Esophagus muscularis mucosa (tissue), 4 donors: ENCODE measurements at regions not wholly inside any gene's neighbourhood (a gene's known extent, or its start where the extent isn't known, plus 50 kb on each side); places are given as distances from the start of the nearest gene placed in this dataset.

Source experiments
- DNase-seq: peaks from one replicate; pipeline ENCODE4 v3.0.0-alpha.2; 2017; ENCODE audit errors: extremely low spot score
- H3K27ac ChIP-seq, 4 donors: fragments of 200-600 bp; sonication (generic); replicated peaks in 1 of 4; 1 replicate in 3 of 4; 2 replicates in 1 of 4; pipeline ENCODE4 v1.5.1; 2016 to 2019; ENCODE audit warnings: mild to moderate bottlenecking in 1 of 4
- H3K27me3 ChIP-seq, 4 donors: fragments of 200-600 bp; sonication (generic); one replicate each; pipeline versions ENCODE4 v1.5.1 to v1.6.0; 2016 to 2019
- H3K36me3 ChIP-seq, 4 donors: fragments of 200-600 bp; sonication (generic); one replicate each; pipeline ENCODE4 v1.5.1; 2016 to 2019
- H3K4me1 ChIP-seq, 4 donors: fragments of 200-600 bp; sonication (generic); one replicate each; pipeline ENCODE4 v1.5.1; 2016 to 2019
- H3K4me3 ChIP-seq, 4 donors: fragments of 200-600 bp; sonication (generic); 1 replicate in 2 of 4; 2 replicates in 2 of 4; pipeline ENCODE4 v1.5.1; 2016 to 2019; ENCODE audit warnings: mild to moderate bottlenecking in 4 of 4, moderate library complexity in 1 of 4
- H3K9me3 ChIP-seq, 4 donors: fragments of 200-600 bp; sonication (generic); 1 replicate in 3 of 4; 2 replicates in 1 of 4; pipeline ENCODE4 v1.5.1; 2016 to 2019
- CTCF ChIP-seq, 3 experiments: fragments of 200-600 bp in 2 of 3; fragments of 450-650 bp in 1 of 3; sonication (generic) in 2 of 3; IDR thresholded peaks; one replicate each; pipeline ENCODE4 v1.5.1; 2017 to 2019; ENCODE audit warnings: antibody characterized with exemption in 3 of 3, mild to moderate bottlenecking in 2 of 3, moderate library complexity in 1 of 3
- EP300 ChIP-seq: sonication (generic); formaldehyde crosslinking; IDR thresholded peaks from one replicate; pipeline ENCODE4 v1.6.1; 2017; ENCODE audit warnings: antibody characterized with exemption
- POLR2A ChIP-seq: fragments of 450-650 bp; IDR thresholded peaks from one replicate; pipeline ENCODE4 v1.6.1; 2017; ENCODE audit warnings: antibody characterized with exemption, moderate library complexity, mild to moderate bottlenecking, low read depth
- POLR2AphosphoS5 ChIP-seq, 2 donors: sonication (generic); formaldehyde crosslinking; IDR thresholded peaks; one replicate each; pipeline ENCODE4 v1.6.1; 2017; ENCODE audit warnings: antibody characterized with exemption in 2 of 2
- WGBS: methylation state at CpG from one replicate; pipeline ENCODE4 v1.1.5; 2018; 5-methylcytosine and 5-hydroxymethylcytosine counted together
- intact Hi-C: fragments of 100-400 bp; cut with DNase I; formaldehyde crosslinking; loops from one replicate; pipeline ENCODE4 v1.15.1; 2023

- intact Hi-C loops: no loop called here
- Histone ChIP-seq H3K4me1 (peaks cover 0 to 5% (median 0%) of the 10 kb centered on the region in 4 donors), H3K27ac (no peak overlapping the region), H3K9me3 (no peaks in the 10 kb centered on the region), H3K4me3 (no peak overlapping the region), H3K27me3 (no peaks in the 10 kb centered on the region), H3K36me3 (no peaks in the 10 kb centered on the region)
- 43% methylated on average over 3 of the region's 3 CpGs for WGBS
- no peak for DNase-seq
- TF ChIP-seq CTCF (IDR thresholded peaks at IDR 0.05): no peak
- no peak for TF ChIP-seq POLR2AphosphoS5 (IDR thresholded peaks at IDR 0.05)
- no peak for TF ChIP-seq EP300
- no peak for TF ChIP-seq POLR2A
Measured at GRCh38 chr2:83584672-83585071, 874.4 kb downstream of the SUCLG1 start.

GRCh38 chr2:83582589-83582988 lies 876.5 kb downstream of the SUCLG1 start:
- Histone ChIP-seq H3K27ac (no peak overlapping the region), H3K27me3 (no peaks in the 10 kb centered on the region), H3K36me3 (no peaks in the 10 kb centered on the region), H3K9me3 (no peaks in the 10 kb centered on the region), H3K4me3 (no peak overlapping the region), H3K4me1 (peaks cover 0 to 5% (median 0%) of the 10 kb centered on the region in 4 donors)
- WGBS: 51% methylated on average over 4 of the region's 4 CpGs
- no peak for DNase-seq
- intact Hi-C loops: no loop called here
- TF ChIP-seq POLR2A (no peak), CTCF (IDR thresholded peaks at IDR 0.05) (no peak), EP300 (no peak), POLR2AphosphoS5 (IDR thresholded peaks at IDR 0.05) (no peak)

GRCh38 chr2:83579507-83579906 lies 879.6 kb downstream of the SUCLG1 start:
- DNase-seq: no peak
- H3K27me3 ChIP-seq: no peaks in the 10 kb centered on the region
- TF ChIP-seq POLR2AphosphoS5 (IDR thresholded peaks at IDR 0.05): no peak
- no peak for TF ChIP-seq CTCF (IDR thresholded peaks at IDR 0.05)
- TF ChIP-seq POLR2A: no peak
- no peak for TF ChIP-seq EP300
- WGBS: 36% methylated on average over 1 of the region's 1 CpG
- H3K9me3 ChIP-seq: no peaks in the 10 kb centered on the region
- peaks cover 0 to 1% (median 0%) of the 10 kb centered on the region in 4 donors for H3K4me1 ChIP-seq
- H3K4me3 ChIP-seq: no peak overlapping the region
- intact Hi-C loops: no loop called here
- no peaks in the 10 kb centered on the region for H3K36me3 ChIP-seq
- no peak overlapping the region for H3K27ac ChIP-seq

GRCh38 chr2:83578405-83578804 lies 880.7 kb downstream of the SUCLG1 start:
- Histone ChIP-seq H3K4me1 (no peaks in the 10 kb centered on the region), H3K9me3 (no peaks in the 10 kb centered on the region), H3K27ac (no peak overlapping the region), H3K36me3 (no peaks in the 10 kb centered on the region), H3K4me3 (no peak overlapping the region), H3K27me3 (no peaks in the 10 kb centered on the region)
- intact Hi-C loops: no loop called here
- WGBS: 79% methylated on average over 2 of the region's 2 CpGs
- no peak for TF ChIP-seq POLR2AphosphoS5 (IDR thresholded peaks at IDR 0.05)
- TF ChIP-seq EP300: no peak
- no peak for DNase-seq

GRCh38 chr2:83574614-83575013 lies 884.5 kb downstream of the SUCLG1 start:
- H3K9me3 ChIP-seq: no peaks in the 10 kb centered on the region
- WGBS: 94% methylated on average over 1 of the region's 1 CpG
- intact Hi-C loops: no loop called here
- TF ChIP-seq CTCF (IDR thresholded peaks at IDR 0.05) (no peak), POLR2A (no peak), EP300 (no peak)
- H3K27me3 ChIP-seq: no peaks in the 10 kb centered on the region
- H3K4me1 ChIP-seq: no peaks in the 10 kb centered on the region
- DNase-seq: no peak
- no peaks in the 10 kb centered on the region for H3K36me3 ChIP-seq
- no peak overlapping the region for H3K4me3 ChIP-seq
- H3K27ac ChIP-seq: no peak overlapping the region
